ENCODE measurements at regions not wholly inside any gene's neighbourhood (a gene's known extent, or its start where the extent isn't known, plus 50 kb on each side); places are given as distances from the start of the nearest gene placed in this dataset.

DNA sequence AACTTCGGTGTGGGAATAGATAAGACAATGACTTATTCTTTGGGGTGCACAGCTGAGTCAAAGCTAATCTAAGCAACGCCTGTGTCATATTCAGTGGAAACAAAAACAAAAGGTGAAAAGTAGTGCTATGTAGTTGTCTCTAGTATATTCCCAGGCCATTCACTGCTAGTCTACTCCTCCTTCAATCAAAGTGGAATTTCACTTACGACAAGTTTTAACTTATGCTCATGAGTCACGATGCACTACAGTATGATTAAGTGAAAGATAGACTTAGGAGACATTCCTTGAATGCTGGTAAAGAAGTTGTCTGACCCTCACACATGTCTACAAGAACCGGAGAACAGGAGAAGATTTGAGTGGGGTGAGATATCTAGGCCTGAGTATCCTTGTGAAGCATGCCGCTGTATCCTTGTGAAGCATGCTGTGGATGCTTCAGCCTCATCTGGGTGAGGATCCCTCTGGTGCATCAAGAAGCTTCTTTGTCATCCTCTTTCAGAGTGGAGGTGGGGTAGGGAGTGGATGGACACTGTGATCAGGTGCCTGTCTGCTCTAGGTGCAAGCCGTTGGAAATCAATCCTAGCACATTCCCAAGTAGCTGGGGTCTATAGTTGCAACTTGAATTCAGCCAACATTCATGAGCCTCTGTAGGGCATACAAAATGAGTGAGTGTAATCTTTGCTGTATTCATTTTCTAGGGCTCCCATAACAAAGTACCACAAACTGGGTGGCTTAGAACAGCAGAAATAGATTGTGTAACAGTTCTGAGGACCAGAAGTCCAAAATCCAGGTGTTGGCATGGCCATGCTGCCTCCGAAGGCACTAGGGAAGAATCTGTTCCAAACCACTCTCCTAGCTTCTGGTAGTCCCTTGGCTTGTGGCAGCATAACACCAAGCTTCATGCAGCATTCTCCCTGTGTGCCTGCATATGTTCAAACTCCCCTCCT, 173.5 kb upstream of the FN1 start:
- H3K4me1 ChIP-seq = peaks cover 4% of the 10 kb centered on the region
- H3K4me3 ChIP-seq = no peak overlapping the region
- no peak for DNase-seq
- no peaks in the 10 kb centered on the region for H3K36me3 ChIP-seq
- ATAC-seq = no peak
- H3K27me3 ChIP-seq = no peaks in the 10 kb centered on the region
- intact Hi-C loops (cut with DNase I) = no loop called here
- TF ChIP-seq CTCF (IDR thresholded peaks at IDR 0.05) = no peak
- H3K27ac ChIP-seq = no peak overlapping the region
- no peaks in the 10 kb centered on the region for H3K9me3 ChIP-seq

- no peaks in the 10 kb centered on the region for H3K27me3 ChIP-seq
- TF ChIP-seq CTCF (IDR thresholded peaks at IDR 0.05) = no peak
- peaks cover 4% of the 10 kb centered on the region for H3K4me1 ChIP-seq
- no peak overlapping the region for H3K4me3 ChIP-seq
- DNase-seq (no peak), ATAC-seq (no peak)
- H3K36me3 ChIP-seq = no peaks in the 10 kb centered on the region
- intact Hi-C loops (cut with DNase I) = no loop called here
- no peak overlapping the region for H3K27ac ChIP-seq
- H3K9me3 ChIP-seq = no peaks in the 10 kb centered on the region
Observed at GRCh38 chr2:215607766-215608165, 171.9 kb upstream of the FN1 start.

DNA sequence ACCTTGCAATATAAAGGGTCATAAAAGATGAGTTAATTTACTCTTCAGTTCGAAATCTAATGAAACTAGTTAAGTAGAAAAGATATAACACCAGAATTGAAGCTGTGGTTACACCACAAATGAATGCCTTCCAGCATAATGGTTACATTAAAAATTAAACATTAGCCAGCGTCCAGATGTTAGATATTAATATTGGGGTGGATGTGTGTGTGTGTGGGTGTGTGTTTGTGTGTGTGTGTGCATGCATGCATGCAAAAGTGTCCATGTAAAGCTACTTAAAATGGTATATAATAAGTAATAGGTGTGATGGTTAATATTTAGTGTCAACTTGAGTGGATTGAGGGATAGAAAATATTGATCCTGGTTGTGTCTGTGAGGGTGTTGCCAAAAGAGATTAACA, 170.4 kb upstream of the FN1 start:
- no peaks in the 10 kb centered on the region for H3K36me3 ChIP-seq
- H3K9me3 ChIP-seq = no peaks in the 10 kb centered on the region
- no peak for DNase-seq
- no peak for TF ChIP-seq CTCF (IDR thresholded peaks at IDR 0.05)
- no peak for ATAC-seq
- H3K4me1 ChIP-seq = no peaks in the 10 kb centered on the region
- no peak overlapping the region for H3K4me3 ChIP-seq
- H3K27me3 ChIP-seq = no peaks in the 10 kb centered on the region
- no peak overlapping the region for H3K27ac ChIP-seq
- intact Hi-C loops (cut with DNase I) = no loop called here

- ATAC-seq = no peak
- no peak for DNase-seq
- intact Hi-C loops (cut with DNase I) = no loop called here
- H3K36me3 ChIP-seq = no peaks in the 10 kb centered on the region
- no peak for TF ChIP-seq CTCF (IDR thresholded peaks at IDR 0.05)
- H3K9me3 ChIP-seq = no peaks in the 10 kb centered on the region
- no peak overlapping the region for H3K4me3 ChIP-seq
- no peaks in the 10 kb centered on the region for H3K27me3 ChIP-seq
- H3K27ac ChIP-seq = no peak overlapping the region
- H3K4me1 ChIP-seq = no peaks in the 10 kb centered on the region
Observed at GRCh38 chr2:215605214-215605613, 169.3 kb upstream of the FN1 start.

DNA sequence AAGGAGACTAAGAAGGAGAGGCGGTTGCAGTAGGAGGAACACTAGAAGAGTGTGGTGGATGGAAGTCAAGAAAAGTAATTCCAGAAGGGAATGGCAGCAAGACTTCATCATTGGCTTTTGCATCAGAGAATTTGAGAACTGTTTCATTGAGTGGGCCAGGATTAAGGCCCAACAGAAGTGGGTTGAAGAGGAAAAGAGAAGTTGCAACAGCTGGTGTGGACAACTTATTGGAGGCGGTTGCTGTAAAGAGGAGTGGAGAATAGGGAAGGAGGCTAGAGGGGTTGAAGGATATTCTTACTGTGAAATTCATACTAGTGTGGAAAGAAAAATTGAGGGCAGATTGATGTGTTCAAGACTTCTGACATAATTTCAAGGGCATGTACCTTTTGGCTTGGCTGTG, 168.7 kb upstream of the FN1 start:
- intact Hi-C loops (cut with DNase I) = no loop called here
- no peaks in the 10 kb centered on the region for H3K4me1 ChIP-seq
- H3K27ac ChIP-seq = no peak overlapping the region
- DNase-seq = no peak
- H3K9me3 ChIP-seq = no peaks in the 10 kb centered on the region
- ATAC-seq = peak; percentile 85
- H3K36me3 ChIP-seq = no peaks in the 10 kb centered on the region
- no peak for TF ChIP-seq CTCF (IDR thresholded peaks at IDR 0.05)
- no peak overlapping the region for H3K4me3 ChIP-seq
- H3K27me3 ChIP-seq = no peaks in the 10 kb centered on the region
